HG03280 (cell line): ENCODE measurements at regions not wholly inside any gene's neighbourhood (a gene's known extent, or its start where the extent isn't known, plus 50 kb on each side); places are given as distances from the start of the nearest gene placed in this dataset.

Source experiments
- ATAC-seq: cut with Tn5 transposase; IDR thresholded peaks from one replicate; pipeline ENCODE4 v1.9.1; 2021; ENCODE audit warnings: mild to moderate bottlenecking, moderate library complexity; ENCODE audit not compliant: unreplicated experiment

DNA sequence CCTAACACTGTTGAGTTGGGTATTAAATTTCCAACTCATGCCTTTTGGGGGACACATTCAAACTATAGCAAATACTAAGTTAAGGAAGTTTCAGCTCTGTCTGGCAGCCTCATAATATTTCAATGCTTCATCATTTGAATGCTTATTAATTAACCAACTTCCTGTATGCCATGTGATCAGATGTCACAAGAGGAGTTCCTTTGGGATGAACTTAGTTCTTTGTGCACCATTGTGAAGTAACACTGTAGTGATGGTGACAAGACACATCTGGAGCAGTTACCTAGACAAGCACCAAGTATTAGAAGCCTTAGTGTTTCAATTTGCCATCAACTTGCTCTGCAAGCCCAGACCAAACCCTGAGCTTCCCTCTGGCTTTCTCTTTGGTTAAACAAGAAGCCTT lies 90.7 kb upstream of the IL12B start:
- no peak for ATAC-seq

DNA sequence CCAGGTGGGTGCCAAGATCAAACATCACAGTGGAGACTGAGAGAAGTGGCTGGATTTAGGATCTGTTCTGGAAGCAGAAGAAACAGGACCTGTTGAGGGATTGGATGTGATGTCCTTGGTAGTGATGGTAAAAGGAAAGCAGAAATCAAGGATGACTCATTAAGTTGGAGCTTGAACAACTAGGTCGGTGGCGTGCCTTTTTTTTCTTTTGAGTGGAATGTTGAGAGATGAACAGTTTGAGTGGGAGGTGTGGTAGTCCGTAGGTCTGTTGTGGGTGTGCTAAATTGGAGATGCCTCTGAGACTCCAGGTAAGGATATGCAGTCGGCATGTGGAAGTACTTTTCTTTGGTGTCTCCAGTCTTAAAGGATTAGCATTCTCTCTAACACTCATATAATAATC lies 92.1 kb upstream of the IL12B start:
- ATAC-seq = no peak

DNA sequence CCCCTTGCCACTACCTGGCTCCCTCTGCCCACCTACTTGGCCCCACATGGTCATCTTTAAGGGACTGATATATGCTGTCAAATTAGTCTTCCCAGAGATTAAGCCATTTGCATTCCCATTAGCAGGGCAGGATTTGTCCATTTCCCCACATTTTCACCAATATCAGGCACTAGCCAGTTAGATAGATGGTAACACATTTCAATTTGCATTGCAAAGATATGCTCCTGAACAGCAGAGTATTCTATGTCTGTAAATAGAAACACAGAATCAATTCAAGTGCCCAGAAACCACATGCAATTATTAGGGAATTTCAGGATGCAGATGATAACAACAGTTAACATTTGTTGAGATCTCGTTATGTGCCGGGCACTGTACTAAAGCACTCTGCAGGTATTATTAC lies 92.6 kb upstream of the IL12B start:
- no peak for ATAC-seq

DNA sequence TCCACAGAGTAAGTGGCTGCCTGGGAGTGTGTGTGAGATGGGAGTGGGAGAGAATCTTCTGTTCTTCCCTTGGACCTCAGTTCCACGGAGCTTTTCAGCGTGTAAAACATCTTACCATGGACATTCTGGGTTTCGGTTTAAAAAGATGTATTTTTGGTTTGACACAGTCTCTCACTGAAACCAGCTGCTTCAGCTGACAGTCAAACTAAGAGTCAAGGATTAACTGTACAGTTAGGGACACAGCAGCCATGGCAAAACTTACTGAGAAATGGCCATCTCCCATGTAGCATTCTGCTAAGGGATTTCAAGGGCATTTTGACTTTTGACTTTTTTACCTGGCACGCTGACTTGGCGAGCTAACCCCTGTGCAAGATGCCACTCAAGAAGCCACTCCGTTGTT lies 93.8 kb upstream of the IL12B start:
- peak; percentile 37 for ATAC-seq

DNA sequence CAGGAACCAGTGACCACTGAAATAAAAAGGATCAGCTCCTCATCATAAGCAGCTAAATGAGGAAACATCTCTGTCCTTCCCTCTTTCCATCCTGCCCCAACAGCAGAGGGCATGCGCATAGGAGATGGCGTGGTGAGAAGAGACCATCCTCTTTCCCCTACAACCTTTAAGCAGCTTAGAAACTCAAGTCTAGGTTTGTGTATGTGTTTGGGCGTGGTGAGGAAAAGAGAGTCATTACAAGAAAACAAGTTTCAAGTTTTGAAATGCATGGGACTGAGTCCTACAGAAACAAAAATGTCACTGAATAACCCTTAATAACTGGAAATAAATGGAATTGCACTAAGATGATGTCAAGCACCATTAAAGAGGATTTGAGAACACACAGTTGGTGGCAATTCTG lies 96.4 kb upstream of the IL12B start:
- ATAC-seq = no peak

DNA sequence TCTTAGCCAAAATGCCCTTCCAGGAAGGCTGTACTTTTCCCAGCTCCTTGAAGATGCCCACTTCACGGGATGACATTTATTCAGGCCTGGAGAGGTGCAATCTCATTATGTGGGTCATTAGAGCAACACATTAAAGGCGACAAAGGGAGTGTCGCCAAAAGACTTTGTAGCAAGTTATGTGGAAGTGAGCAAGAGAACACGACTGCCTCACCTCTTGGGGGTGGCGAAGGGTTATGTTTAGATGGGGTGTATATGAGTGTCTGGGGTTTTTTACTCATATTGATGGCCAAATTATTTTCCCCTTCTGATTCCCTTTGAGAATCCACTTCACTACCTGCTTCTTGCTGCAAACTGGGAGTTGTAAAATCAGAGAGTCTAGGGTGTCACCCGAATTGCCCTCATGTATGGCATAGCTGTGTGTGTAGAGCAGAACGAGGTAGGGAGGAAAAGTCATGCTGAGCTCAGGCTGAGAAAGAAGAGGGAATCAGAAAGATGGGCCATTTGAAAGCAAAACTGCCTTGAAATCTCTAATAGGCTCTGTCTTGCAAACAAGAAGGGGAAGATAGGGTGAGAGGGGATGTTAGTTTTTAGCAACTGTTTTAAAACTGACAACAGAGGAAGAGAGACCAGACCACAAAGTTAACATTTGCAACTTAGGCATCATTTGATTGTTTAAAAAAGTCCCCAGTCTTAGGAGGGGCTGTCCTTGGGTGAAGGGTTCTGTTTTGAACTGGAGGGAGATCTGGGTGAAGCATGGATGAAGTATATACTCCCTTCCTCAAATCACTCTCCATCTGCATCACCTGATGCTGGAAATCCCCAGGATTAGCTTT lies 97.1 kb upstream of the IL12B start:
- ATAC-seq = peak; percentile 61

DNA sequence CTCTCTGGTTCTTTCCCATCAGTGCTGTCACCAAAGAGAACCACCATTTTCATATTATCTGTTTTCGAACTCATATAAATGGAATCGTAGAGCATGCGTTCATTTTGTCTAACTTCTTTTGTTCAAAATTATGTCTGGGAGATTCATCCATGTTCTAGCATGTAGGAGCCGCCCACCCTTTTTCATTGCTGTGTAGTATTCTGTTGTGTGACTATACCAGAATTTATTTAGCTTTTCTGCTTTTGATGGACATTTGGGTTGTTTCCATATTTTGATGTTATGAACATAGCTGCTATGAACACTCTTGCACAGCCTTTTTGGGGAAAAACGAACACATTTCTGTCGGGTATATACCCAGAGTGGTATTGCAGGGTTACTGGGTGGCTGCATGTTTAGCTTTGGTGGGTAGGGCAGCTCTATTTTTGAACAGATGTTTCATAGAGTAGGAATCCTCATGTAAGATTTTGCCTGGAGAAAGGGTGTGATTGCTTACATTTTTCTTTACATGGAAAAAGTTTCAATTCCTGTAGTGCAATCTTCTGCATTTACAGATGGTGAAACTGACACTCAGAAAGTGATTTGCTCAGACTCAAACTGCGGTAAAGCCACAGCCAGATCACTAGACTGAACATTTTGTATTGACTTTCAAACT lies 100.2 kb upstream of the IL12B start:
- no peak for ATAC-seq

DNA sequence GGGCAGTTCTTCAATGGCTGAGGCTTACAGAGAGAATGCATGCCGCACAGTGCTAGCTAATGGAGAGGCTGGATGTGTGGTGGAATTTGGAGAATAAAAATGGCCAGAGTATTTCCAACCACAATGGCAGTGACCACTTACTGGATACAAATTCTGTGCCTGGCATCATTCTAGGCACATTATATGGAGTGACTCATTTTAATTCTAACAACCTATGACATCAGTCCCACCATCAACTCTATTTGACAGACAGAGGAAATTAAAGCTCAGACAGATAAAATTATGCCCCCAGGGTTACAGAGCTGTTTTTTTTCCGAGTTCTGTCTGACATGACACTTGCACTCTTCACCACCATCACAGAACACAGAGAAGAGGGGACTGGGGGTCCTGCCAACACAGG lies 105.6 kb upstream of the IL12B start:
- ATAC-seq = no peak

DNA sequence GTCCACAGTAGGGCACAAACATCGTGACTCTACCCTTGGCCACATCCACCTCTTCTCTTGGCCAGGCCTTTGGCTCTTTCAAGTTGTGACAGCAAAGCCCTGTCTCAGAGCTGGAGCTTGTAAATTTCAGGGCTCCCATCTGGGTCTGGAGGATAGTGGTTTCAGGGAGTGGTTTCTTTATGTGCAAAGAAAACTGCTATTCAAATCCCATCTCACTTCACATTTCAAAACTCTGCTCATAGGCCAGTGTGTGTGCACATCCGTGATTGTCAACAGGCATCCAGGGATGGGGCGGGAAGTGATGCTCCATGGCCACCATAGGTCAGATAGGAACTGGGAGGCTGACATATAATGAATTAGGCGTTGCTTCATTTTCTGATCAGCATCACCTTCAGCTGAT lies 107.8 kb upstream of the IL12B start:
- no peak for ATAC-seq

DNA sequence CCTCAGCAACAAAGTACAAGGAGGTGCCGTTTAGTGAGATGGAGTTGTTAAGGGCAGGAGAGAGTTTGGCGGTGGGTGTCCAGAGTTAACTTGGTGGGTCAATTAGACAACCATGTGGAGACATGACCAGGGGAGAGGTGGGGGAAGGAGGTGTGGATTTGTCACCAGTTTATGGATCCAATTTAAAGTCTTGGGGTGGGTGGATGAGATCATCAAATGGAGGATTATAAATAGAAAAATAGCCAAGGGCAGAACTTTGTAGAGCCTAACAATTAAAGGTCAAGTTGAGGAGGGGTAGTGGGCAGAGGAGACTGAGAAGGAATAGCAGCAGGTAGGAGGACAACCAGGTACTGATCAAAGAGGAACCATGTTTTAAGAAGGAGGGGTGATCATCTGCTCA lies 108.7 kb upstream of the IL12B start:
- no peak for ATAC-seq

DNA sequence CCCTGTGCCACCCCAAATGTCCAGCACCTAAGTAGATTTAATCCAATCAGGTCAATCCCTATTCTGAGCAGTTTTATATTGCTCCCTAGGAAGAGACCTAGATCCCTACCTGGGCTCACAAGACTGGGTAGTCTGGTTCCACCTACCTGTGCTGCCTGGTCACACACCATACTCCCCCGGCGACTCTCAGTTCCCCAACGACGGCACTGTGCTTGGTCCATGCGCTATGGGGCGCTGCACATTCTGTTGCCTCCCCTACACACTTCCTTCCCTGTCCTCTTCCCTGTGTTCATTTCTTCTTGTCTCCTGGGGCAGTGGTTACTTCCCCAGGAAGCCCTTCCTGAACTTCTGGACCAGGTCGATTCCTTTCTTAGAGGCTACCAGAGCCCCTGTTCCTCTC lies 109.9 kb upstream of the IL12B start:
- ATAC-seq = no peak

DNA sequence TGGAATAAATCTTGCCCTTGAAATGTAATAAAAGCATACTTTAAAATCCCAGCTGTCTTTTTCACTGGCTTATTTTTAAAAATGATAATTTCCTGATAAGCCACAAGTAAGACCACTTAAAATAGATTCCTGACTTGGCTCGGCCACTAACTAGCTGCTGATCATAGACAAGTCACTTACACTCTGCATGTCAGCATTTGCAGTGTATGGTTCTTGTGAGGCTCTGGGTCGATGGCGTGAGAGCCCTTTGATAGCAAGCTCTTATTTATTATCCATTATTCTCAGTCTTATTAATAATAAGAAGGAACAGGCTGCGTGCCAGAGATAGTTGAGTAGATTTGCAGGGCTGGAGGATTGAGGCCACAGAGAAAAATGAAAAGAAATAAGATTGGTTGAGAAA lies 110.7 kb upstream of the IL12B start:
- ATAC-seq = no peak

DNA sequence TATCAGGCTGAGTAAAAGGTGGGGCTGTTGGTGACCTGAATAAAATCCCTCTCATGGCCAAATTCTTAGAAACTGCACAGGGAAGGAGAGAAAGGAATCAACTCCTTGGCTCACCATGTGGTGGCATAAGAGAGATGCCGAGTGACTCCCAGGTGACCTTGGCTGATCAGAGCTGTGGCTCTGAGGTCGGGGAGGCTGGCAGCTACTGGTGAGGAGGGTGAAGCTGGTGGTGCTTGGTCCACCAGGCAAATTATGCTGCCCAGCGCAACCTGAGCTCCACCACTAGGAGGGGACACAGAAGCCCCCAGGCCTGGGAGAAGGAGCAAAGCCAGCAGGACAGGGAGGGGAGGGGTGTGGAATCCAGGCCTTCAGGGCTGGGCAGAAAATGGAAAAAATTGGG lies 111.2 kb upstream of the IL12B start:
- no peak for ATAC-seq

DNA sequence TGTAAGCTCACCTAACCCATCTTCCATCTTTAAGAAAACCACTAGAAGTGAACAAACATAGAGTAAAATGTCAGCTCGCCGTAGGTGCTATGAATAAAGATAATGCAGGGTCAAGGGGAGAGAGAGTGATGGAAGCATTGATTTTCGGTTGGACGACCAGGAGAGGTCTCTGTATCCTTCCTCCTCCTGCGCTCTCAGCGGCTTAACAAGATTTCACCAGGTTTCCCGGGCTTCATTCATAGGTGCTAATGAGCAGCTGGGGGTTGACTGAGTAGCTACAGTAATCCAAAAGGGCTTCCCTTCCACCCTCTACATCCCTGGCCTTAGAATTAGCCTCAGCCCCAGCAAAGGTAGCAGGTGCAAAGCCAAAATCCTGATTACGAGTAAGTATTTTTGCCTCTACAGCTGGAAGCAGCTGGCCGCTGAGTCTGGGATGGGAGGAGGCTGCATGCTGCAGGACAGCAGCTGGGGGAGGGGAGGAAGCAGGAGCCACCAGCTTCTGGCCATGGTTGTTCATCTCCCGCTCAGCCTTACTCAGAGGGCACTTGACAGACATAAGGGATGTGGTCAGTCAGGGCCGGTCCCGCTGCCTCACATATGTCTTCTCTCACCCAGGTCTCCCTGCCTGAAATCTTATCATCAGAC lies 112.0 kb upstream of the IL12B start:
- ATAC-seq = no peak

DNA sequence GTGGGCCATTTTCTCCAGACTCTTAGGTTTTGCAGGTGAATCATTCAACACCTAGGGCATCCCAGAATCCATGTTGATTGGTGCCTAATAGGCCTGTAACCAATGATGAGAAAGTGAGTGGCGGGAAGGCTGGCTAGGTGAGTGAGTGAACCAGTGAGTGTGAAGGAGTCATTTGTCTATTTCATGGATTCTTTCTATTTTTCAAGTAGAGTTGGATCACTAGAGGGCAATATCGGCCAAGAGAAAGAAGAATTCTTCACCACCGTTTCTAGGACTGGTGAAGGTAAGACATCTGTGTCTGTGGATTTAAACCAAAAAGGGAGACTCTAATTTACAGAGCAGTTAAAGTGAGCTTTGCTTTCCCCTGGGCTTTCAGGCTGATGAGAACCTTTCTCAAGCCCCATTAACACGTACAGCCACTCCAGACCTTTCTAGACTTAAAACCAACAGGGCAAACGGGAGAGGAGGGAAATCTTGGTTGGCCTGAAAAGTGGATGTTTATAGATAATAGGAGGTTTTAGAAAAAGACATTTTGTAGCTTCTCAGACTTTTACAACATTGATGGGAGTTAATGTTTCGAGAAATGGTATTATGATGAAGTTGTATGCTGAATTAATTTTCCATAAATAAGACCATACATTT lies 114.3 kb upstream of the IL12B start:
- ATAC-seq = no peak

DNA sequence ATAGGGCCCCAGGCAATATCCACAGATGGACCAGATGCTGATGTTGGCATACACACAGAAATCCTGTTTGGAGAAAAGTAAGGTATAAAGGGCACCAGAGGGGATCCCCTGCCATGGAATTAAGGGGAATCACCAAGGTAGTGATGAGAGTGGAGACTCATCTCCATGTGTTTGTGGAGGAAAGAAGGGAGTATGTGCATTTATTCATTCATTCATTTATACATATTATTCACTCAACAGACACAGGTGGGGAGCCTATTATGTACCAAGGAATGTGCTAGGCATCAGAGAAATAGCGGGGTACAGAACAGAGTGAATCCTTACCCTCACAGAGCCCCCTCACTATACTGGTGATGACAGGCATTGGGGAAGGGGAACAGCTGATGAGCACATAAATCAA lies 116.8 kb upstream of the IL12B start:
- ATAC-seq = no peak

DNA sequence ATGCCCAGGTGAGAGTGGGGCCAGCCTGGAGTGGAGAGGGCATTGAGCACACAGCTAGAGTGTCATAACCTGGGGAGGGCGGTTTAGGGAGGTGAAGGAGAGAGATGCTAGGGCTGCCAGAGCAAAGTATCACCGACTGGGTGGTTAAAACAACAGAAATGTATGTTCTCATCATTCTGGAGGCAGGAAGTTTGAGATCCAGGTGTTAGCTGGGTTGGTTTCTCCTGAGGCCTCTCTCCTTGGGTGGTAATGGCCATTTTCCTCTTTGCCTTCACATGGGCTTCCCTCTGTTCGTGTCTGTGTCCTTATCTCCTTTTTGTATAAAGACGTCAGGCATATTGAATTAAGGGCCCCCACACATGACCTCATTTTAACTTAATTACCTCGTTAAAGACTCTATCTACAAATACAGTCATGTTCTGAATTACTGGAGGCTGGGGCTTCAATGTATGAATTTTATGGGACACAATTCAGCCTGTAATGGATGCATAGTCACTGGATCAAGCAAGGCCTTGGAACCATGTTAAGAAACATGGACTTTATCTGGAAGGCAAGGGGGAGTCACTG lies 118.6 kb upstream of the IL12B start:
- ATAC-seq = no peak

DNA sequence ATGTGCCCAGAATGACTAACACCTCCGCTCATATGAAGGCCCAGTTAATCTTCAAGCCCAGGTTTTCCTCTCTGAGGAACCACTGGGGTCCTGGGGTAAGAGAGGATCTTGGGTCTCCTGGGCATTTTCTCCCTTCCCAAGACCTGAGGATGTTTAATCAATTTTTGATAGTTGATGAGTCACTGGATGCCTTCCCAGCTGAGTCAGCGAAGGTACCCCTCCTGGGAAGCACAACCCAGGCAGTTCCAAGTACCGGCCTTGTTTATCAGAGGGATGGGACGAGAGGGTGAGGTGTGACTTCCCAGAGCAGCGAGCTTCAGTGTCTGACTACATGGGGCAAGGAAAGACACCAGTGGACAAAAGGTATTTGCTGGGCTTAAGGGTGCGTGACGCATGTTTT lies 119.6 kb upstream of the IL12B start:
- ATAC-seq = no peak

DNA sequence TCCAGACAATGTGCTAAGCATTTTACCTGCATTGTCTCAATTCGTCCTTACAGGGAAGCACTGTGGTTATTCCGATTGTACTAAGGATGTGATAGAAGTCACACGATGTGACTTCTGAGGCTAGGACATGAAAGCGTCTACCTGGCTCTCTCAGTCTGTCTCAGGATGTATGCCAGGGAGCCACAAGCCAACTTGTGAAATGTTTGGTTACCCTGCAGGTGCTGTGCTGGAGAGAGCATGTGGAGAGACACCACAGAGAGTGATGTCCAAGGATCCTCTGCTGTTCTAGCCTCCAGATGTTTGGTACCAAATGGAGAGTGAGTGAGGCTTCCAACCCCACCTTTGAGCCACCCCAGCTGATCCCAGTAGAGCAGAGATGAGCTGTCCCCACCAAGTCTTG lies 120.1 kb upstream of the IL12B start:
- ATAC-seq = no peak

DNA sequence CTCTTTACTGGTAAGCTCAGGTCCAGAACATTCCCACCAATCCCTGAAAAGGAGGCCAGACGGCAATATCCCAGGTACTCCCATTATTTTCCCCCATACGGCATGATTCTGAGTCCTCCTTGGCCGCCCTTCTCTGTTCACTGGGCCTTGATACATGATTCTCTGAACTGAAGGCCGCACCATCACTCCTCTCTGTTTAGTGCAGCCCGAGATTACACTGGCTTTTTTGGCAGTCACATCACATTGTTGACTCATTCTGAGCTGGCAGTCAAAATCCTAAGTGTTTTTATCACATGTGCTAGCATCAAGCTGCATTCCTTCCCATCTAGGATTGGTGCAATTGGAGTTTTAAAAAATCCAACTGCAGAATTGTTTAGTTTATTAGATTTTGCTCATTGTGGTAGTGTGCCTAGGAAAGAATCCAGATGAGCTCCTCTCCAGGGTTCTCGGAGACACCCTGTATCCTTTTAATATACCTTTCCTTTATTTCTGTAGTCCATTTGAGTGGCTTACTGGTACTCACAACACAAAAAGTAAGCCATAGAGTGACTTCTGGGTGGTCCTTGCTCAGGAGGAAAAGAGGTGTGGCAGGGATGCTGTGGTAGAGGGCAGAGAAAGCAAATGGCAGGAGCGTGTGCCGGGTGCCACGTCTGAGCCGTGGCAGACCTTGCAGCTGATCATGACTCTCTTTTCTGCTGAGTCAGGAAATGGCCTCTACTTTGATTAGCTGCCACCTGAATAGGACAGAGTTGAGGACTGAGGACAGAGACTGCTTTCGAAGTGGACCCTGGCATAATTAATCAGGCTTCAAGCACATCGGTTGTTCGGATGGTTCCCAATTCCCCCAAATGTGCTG lies 121.1 kb upstream of the IL12B start:
- no peak for ATAC-seq
